GM19035 (cell line): ENCODE measurements at regions not wholly inside any gene's neighbourhood (a gene's known extent, or its start where the extent isn't known, plus 50 kb on each side); places are given as distances from the start of the nearest gene placed in this dataset.
"Not testable (repeated sequence)": the region's sequence is repeated elsewhere in the genome, so short reads cannot be mapped to it uniquely, and the experiment has no call there.

ENCODE experiments used
- ATAC-seq: cut with Tn5 transposase; IDR thresholded peaks from one replicate; pipeline ENCODE4 v1.9.1; 2021; ENCODE audit not compliant: unreplicated experiment

DNA sequence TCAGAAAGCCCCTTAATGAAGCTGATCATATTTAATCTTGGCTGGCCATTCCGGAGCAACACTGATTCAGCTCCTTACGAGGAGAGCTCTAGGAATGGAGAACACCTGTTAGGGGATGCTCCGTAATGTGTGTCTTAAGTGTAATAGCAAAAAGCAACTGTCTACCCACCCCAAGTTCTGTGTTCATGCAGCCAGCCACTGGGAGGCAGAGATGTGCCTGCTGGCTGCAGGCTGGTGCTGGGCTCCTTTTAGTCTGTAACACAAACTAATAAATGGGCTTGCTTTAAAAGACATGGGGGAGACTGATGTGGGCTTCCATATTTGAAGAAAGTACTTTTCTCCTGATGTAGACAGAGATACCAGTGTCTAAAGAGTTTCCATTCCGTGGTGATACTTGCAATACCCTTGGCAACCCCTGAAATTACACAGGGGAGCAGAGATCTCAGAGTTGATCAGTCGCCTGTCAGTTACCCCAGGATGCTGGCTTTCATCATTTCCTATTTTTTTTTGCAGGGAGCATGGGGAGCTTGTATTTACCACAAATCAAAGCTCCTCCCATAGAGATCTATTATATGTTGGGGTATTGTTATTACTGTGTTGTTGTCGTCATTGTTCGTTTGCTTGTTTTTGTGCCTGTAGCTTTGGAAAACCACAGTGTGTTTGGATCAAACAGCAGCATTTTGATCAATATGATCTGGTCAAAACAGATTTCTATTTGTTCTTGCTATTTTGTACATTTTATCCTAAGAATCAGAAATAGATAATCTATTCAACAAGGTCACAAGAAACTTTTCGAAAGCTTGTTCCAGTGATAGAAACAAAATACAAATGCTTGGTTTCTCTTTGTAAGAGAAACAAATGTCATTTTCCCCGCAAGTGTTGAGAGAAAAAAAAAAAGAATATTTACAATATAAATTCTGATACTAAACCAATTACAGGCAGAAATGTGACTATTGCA lies 65.8 kb downstream of the MTX3 start:
- ATAC-seq, result no peak

DNA sequence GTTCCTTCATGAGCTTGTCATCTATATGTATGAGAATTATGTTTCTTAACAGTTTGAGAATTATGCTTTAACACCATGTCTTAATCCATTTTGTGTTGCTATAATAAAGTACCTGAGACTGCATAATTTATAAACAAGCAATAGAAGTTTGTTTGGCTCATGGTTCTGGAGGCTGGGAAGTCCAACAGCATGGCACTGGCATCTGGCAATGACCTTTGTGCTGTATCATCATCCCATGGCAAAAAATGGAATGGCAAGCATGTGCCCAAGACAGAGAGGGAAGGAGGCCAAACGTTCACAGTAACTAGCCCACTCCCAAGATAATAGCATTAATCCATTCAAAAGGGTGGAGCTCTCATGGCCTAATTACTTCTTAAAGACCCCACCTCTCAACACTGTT lies 67.6 kb downstream of the MTX3 start:
- ATAC-seq, result no peak

DNA sequence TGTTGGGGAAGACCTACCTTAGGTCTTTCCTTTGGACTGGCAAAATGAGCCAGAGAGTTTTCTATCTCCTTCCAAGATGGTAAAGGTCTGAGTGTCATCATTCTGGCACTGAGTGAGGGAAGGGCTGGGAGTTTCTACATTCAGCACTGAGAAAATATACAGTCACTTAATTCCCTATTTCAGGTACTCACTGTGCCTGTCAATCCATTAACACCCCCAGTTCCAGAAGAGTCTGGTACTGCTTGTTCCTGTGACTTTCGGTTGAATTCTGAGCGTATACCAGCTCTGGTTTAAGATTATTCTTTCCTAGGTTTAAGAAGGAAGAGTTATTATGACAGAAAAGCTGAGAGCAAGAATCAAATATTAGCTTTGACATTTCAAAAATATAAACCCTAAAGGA lies 68.4 kb downstream of the MTX3 start:
- ATAC-seq, result no peak

DNA sequence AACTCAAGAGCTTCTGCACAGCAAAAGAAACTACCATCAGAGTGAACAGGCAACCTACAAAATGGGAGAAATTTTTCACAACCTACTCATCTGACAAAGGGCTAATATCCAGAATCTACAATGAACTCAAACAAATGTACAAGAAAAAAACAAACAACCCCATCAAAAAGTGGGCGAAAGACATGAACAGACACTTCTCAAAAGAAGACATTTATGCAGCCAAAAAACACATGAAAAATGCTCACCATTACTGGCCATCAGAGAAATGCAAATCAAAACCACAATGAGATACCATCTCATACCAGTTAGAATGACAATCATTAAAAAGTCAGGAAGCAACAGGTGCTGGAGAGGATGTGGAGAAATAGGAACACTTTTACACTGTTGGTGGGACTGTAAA lies 83.6 kb downstream of the MTX3 start:
- not testable (repeated sequence) for ATAC-seq

DNA sequence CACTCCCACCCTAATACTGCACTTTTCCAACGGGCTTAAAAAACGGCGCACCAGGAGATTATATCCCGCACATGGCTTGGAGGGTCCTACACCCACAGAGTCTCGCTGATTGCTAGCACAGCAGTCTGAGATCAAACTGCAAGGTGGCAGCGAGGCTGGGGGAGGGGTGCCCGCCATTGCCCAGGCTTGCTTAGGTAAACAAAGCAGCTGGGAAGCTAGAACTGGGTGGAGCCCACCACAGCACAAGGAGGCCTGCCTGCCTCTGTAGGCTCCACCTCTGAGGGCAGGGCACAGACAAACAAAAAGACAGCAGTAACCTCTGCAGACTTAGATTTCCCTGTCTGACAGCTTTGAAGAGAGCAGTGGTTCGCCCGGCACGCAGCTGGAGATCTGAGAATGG lies 88.5 kb downstream of the MTX3 start:
- ATAC-seq, result not testable (repeated sequence)

DNA sequence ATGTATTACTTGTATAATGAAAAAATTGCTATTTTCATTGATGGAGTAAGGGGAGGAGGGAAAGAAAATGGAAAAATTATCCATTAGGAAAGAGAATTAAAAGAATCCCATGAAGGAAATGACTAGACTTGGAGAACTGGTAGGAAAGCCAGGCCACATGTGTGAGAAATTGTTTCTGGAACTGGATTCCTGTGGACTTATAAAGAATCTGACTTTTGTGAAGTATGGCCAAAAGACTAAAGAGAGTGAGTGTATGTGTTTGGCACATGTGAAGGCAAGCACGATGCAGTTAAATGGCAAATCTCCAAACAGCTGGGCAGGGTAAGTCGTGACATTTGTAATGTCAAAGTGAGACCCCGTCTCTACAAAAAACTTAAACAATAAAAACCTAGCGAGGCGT lies 89.4 kb downstream of the MTX3 start:
- ATAC-seq, result no peak

DNA sequence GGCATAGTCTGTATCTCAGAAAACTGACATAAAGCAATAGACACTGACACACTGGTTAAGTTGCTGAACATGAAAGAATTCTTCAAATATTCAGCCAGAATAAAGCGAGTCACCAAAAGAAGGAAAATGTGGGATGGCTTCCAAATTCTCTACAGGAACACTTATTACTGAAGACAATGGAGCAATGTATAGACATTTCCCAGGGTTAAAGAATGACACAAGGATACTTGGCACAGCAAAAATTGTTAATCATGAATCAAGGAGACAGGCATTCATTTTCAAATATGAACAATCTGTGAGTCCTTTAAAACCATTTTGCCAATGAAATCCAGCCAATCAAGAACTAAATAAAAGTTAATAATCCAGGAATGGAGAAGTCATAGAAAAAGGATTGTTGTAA lies 92.5 kb downstream of the MTX3 start:
- ATAC-seq, result no peak

DNA sequence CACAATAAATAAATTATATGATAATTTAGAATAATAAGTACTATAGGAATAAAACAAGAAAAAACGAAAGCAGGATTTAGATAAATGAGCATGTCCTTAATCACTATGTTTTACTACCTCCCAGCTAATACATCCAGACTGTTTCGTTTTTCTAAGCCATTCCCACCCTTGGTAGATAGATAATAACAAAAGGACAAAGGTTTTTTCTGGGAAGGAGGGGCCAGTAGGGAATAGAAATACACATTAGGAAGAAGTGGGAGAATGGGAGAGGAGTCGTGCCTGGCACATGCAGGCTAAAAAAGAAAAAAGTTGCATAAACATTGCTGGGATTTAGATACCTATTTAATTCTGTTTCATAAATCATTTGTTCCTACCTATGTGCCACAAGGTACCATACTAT lies 97.1 kb downstream of the MTX3 start:
- ATAC-seq, result no peak

DNA sequence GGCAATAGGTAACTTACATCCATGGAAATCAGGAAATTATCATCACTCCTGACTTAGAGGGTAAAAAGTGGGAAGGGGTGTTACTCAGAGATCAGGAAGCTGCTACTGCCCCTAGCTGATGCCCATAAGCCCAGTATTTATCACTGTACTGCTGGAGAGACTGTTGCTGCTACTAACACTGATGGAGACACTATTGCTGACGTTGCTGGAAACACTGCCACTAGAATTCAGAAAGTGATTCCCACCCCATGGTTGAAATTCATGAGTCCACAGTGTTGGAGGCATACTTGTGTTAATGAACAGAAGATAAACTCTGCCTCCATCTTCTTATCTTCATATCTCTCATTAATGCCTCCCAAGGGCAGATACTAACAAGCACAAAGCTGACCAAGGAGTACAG lies 97.6 kb downstream of the MTX3 start:
- ATAC-seq, result no peak

DNA sequence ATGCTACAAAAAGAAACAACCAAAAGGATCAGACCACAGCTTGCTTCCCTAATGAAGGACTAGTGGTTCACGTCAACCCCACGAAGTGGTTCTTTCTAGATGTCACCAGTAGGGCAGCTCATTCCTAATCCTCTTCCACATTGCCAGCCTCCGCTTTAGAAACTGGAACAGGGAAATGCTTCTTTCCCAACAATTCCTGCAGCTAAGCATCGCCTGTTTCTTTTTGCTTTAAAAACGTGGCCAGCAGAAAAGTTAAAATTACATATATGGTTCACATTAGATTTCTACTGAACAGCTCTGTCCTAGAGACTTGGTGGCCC lies 100.2 kb downstream of the MTX3 start:
- no peak for ATAC-seq

DNA sequence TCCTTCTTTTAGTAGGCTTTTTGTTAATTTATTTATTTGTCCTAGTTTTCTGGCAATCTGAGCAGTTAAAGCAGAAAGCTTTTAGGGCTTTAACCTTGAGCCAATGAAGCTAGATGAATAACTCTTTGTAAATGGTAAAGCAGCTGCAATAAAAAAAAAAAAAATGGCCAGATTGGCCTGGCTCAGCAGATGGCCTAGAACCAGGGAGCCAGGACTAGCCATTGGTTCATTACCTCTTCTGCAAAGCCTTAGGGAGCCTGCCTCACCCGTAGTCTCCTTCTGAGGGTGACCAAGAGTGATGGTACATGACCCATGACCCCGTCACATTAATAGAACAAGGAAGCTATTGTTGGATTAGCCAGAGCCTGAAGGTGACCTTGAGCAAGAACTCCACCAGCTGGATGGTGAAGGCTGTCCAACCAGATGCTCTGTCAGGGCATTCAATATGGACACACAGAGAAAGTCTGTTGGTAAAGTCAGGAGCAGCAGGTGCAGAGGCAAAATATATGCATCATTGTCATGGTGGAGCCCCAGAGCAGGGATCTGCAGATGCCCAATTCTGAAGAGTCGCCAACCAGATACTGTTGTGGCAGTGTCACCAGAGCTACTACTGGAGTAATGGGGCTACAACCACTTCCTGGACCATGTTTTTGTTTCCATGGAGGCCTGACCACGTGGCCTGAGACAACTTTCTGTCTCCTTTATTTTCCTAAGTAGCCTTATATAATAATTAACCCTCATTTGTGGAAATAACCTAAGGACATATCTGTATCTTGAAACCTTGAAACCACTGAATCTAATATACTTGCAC lies 100.7 kb downstream of the MTX3 start:
- no peak for ATAC-seq

DNA sequence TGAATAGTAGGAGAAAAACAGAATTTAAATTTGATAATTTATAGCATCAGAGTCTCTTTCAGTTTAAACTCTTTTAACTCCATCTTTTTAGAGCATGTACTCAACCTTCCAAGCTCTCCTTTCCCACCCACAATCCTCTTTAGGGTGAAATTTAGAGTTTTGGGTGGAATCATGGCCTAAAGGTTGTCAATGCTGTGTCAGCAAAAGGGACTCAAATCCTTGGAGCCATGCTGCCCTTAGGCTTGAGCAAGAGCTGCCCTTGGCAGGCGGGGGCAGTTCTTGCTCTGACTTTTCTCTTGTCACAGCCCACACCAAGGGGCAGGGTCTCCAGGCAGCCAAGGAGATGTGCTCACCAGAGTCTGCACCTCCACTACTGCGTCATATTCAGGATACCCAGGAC lies 102.4 kb downstream of the MTX3 start:
- no peak for ATAC-seq

DNA sequence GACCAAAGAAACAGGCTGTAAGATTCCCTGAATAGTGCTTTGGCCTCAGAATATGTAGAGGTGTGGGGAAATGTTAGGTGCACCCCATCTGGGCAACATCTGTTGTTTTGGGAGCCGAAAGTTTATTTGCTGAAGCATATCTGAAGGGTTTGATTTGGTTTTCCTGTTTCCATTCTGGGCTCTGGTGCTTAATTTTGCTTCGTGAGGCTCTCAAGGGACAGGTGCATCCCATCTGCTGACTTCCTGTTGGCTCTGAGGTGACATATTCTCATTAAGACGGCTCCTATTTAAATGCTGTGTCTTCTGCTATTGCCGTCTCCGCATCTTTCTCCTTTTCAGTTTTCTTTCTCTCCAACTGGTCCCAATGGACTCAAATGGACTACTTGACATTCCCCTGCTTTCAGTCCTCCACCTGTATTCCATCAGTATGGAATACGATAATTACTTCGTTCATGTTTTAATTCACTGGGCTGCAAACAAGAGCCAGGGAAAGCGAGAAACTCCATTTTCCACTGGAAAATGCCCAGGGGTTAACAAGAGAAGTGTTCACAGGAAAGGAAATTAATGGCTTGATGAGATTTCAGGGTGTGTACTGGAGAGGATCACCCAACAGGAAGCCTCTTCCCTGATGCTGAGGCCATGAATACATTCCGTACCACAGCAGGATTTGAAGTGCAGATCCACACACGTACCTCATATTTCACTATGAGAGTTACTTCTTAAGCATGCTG lies 104.0 kb downstream of the MTX3 start:
- no peak for ATAC-seq

DNA sequence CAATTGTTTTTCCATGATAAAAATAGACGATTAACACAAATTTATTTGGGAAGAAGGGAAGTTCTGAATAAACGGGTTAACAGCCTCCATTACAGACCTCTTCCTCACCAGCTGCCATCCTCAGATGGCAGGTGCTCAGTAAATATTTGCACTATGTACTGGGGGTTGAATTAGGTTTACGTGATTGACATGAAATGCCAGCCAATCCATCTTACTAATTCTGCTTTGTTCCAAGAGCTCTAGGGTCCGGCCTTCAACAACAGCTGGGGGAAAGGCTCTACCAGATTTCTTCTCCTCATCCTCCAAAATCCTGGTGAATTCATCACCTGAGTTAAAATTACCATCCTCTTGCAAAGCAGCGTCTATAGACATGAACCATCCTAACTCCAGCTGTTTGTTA lies 104.6 kb downstream of the MTX3 start:
- no peak for ATAC-seq

DNA sequence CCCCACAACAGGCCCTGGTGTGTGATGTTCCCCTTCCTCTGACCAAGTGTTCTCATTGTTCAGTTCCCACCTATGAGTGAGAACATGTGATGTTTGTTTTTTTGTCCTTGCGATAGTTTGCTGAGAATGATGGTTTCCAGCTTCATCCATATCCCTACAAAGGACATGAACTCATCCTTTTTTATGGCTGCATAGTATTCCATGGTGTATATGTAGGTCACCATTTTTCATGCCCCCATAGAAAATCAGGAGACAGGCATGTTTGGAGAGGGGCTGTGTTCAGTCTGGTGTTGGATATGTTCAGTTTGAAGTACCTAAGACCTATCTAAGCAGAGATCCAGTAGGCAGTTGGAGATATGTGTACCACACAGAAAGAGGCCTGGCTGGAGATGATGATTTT lies 111.2 kb downstream of the MTX3 start:
- not testable (repeated sequence) for ATAC-seq

DNA sequence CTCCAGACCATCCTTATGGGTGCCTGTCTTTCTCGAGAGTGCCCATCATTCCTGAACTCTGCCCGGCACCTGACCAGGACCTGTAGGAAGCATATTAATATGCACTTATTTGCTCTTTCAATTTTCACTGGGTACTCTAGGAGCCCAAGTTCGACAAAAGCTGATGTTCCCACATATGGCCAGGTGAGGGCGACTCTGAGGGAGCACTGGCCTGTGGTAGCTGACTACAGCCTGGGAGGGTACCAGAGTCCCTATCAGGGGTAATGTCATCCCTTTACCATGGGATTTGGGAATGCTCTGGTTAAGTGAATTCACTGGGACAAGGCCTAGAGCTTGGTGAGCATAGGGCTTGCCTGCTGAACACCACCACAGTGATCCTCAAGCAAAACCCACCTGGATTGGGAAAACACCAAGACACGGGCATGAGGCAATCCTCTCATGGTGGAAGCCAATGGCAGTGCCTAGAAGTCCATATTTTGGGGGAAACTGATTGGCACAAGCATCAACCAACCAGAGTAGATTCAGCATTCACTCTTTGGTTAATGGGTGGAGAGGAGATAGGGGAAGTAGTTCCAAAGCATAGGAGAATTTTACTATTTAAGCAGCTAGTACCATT lies 112.2 kb downstream of the MTX3 start:
- ATAC-seq, result no peak

DNA sequence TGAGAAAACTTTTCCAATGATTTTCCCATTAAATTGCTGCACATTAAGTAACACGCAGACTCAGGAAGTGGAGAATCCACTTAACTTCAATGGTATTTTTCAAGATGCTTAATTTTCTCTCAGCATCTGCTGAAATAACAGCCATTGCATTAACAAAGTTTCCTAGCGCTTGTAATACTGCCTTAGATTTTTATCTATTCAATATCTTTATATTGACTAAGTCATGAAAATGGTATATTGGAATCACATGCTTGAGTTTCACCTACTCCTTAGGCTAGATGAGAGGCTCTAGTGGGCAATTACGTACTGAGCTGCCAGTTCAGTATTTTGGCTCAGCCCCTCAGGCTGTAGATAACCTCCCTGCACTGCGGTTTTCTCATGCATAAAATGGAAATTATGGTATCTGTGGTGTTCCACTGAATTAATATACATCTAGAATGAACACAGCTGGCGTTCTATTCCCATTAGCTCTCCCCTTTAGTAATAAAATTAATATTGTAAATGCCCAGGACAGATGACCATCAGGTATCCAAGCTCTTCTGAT lies 112.9 kb downstream of the MTX3 start:
- no peak for ATAC-seq

DNA sequence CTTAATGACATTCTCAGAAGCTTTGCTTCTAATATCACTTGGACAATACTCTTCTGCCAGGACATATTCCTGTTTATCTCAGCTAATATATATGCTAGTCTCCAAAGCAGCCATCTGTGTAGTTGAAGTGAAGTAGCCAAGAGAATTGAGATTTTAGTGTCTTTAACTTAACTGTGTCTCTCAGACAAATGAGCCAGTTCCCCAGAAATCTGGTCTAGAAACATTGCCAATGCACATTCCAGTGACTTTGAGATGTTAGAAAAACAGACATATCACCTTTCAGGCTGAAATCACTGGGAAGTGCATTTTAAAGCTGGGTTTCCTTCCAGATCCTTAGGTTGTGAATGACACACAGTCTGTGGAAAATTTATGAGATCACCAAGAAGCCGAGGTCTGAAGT lies 114.6 kb downstream of the MTX3 start:
- no peak for ATAC-seq

DNA sequence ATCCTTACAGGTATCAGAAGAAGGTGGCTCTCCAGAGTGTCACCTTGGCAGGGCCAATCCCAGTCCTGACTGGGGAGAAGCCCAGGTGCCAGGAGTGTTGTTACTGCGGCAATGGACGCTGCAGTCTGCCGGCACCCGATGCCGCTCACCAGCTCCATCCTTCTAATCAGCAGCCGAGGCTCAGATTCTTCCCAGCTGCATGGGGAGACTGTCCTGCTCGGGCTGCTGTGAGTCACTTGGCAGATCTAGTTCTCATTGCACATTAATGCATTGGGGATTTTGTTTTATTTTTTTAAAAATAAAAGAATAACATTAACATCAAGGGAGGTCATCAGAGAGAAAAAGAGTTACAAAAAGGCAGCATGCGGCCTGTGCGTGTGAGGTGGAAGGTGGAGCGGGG lies 115.8 kb downstream of the MTX3 start:
- no peak for ATAC-seq

DNA sequence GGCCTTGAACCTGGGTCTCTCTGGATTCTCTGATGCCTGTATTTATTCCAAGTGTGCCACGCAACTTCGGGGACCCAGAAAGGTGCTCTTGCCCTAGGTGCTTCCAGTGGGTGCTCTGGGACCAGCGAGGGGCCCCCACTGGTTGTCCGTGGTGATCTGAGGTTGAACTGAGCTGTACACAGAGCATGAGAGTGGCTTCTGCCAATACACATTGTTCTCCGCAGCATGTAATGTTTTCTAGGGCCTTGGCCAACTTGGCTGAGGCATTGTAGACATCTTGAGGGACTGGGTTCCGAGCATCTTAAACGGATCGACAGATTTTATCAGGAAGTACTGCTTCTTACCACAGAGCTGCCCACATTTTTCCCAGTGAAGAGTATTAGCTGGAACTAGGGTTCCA lies 117.9 kb downstream of the MTX3 start:
- no peak for ATAC-seq

DNA sequence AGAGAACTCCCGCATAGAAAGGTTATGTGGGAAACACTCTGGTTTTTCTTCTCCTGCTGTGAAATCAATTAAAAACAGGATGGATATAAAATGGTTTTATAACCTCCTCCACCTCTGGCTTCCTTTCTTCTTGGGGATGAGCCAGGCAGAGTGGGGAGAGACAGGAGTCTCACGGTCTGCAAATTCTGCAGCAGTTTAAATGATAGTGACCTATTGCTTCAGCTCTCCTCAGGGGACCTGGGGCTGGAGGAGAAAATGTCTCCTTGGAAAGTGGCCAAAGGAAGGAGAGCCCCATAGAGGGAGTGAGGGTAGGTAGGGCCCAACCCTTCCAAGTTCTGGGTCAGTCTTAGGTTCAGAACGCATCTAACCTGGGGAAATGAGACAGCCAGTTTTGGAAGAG lies 118.8 kb downstream of the MTX3 start:
- no peak for ATAC-seq
